IPS-NIHi7 (cell line): ENCODE measurements at regions not wholly inside any gene's neighbourhood (a gene's known extent, or its start where the extent isn't known, plus 50 kb on each side); places are given as distances from the start of the nearest gene placed in this dataset.

Source experiments
- DNase-seq: peaks from one replicate; pipeline ENCODE4 v3.0.0; 2012; ENCODE audit warnings: mixed read lengths; ENCODE audit errors: extremely low spot score

DNA sequence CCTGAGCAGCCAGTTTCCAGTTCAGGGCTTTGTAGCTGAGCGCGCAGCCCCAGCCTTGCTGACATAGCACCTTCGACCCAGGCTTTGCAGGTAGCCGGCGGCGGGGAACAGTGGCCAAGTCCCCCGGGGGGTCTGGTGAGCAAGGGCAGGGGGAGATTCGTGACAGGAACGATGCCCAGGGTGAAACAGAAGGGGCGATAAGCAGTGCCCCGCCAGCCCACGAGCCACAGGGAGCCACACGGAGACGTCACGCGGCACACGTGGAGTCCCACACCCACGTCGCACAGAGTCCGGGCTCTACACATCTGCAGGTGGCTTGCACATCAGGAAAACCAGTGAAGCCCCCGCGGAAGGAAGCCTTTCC, 127.2 kb downstream of the SOX1 start:
- no peak for DNase-seq

DNA sequence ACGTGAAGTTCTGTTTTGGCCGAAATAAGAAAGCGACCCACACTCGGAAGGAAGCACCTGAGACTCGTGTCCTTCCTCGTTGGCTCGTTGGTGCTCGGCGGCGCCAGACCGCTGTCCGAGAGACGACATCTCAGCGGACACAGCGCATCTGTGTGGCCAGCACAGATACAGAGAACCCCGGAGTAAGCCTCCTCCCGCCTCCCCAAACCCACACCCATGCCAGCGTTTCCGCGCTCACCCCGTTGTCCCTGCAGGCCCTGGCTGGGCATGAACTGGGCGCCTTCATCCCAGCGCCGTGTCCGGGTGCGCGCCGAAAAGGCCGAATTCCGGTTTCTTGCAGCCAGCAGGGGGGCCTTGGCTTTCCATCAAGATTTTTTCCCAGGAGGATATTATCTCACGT, 127.6 kb downstream of the SOX1 start:
- no peak for DNase-seq

DNA sequence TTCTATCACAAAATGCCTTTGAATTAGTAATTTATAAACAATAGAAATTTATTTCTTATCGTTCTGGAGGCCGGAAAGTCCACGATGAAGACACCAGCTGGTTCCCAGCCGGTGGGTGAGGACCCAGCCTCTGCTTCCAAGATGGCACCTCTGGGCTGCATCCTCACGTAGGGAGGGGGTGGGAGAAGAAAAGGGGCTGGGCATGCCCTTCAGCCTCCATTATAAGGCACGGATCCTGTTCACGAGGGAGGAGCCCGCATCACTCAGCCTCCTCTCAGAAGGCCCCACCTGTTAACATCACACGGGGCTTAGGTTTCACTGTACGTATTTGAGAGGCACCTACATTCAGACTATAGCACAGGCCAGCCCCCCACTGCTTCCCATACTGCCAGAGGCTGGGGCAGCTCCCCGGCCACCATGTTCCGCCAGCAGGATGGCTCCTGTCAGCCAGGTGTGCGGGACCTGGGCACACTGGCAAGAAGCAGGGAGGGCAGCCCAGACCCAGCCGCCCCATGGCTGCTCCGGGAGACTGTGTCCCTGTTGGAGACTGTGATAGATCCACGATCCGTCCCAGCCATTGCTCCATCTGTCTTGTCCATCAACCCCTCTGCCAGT, 131.6 kb downstream of the SOX1 start:
- no peak for DNase-seq

DNA sequence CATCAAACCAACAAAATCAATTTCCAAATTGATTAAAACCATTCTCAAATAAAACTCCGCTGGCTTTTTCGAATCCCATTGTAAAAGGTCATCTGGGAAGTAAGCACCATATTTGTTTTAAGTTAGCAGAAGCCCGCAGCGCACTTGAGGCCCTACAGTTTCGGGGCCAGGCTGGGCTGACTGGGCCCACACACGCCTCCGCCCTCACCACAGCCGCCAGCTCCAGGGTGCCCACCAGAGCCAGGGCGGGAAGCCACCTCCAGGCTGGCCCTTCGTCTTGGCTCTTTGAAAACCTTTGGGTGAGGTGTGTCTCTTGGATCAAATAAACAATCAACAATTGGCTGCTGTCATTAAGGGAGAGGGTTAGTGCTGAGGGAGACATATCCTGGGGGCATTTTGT, 133.3 kb downstream of the SOX1 start:
- no peak for DNase-seq

DNA sequence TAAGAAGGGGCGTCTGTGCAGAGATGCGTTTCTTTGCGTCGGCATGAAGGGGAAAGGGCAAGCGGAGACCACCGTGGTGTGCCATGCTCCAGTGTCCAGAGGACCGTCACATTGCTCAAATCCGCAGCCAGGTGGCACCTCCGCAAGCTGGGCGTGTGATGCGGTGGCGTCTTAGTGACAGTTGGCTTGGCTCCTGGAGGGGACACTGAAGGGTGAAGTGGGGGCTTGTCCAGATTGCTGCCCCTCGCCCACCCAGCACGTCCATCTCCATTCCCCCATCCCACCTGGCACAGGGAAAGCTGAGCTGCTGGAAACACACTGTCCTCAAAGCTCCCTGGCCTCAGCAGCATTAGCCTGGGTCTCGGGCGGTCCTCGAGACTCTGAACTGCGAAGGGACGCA, 135.3 kb downstream of the SOX1 start:
- no peak for DNase-seq

DNA sequence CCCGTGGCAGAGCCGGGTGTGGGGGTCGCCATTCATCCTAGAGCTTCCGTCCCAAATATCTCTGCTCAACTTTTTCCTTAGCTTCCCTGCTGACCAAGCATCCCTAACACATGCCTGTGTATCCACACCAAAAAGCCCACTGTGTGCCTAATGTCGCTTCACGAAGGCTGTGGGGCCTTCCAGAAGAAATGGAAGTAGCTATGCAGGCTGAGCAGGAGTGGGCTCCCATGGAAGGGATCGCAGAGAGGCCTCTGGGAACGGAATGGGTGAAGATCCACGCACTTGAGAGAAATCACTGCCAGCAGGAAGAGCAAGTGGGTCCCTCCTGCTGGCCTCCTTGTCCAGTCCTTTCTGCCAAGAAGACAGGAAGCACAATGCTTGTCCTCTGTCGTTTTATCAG, 136.0 kb downstream of the SOX1 start:
- DNase-seq, result no peak

DNA sequence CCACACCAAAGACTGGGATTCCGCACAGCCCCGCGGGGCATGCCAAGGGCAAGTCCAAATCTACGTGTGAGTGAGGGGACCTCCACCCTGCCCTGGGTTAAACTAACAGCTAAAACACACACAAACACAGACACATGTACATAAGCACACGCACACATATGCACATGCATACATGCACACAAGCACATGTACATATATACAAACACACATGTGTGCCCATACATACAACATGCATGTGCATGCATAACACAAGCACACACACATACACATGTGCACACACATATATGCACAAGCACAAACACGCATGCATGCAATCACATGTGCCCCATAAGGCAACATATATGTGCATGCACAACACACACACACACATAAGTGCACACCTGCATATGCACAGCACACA, 136.7 kb downstream of the SOX1 start:
- DNase-seq, result no peak

DNA sequence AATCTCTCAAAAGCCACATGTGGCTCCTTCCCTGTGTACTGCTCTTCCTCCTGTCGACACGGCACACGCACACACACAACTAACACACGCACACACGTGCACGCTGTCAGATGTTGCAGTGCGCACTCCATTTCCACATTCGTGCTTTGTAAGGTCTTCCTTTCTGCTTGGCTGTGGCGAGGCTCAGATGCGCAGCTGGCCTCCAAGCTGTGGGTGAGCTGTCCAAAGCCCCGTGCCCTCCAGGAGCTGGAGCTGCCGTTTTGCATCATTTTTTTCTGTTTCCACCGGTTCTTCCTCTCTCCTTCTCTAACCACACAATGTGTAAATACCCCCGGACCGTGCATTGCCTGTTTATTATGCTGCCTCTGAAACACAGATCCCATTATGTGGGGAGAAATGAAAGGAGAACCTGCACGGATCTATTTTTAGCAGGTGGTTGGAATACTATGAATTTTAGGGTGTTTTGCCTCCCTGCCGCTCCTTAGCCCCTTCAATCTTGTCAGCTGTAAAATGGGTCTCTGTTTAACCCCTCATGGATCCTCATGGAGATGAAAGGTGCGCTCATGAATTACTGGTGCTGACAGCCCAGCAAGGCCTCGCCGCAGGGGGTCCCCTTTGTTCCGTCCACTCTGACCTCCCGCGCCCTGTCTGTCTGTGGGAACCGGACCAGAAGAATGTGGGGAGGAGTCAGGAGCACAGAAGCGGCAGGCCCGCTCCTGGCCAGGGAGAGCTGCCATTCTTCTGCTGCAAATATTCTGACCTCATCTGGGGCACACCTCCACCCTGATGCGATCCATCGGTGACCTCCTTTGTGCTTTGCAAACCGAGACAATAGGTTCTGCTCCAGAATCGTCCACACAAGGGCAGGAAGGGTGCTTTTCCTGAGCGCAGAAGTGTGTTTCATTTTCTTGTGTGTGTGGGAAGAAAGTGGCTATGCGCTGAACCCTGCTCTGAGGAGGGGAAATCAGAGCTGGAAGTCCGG, 137.7 kb downstream of the SOX1 start:
- DNase-seq, result peak; percentile 71

DNA sequence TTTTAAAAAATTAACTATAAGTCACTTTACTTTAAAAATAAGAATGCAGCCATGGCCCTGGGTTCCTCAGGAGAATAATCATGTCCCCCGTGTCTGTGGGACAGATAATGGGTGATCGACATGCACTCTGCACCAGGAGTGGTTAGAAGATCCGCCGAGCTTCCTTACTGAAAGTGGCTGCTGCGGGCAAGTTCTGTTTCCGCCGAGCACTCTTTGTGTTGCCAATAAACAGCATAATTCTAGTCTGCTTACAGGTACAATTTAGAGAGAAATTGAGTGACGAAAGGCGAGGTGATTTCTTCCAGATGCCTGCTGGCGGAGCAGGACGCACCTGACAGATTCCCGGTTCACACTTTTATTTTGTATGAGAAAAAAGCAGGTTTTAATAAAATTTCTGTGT, 139.0 kb downstream of the SOX1 start:
- DNase-seq, result no peak

DNA sequence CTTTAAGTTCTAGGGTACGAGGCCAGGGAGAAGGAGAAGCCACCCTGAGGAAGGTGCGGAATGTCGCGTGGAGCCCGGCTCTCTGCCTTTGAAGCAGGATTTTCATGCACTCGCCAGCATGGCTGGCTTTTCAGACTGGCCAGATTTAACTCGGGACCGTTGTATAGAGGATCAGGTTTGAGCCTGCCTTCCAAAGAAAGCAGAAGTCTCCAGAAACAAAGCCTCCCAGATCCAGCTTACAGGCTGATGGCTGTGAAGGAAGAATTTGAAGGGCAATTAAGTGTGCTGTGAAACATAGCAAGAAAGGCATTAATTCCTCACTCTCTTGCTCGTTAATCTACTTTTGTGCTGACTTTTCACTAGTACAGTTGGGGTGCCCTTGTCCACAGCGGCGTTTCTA, 140.2 kb downstream of the SOX1 start:
- no peak for DNase-seq

DNA sequence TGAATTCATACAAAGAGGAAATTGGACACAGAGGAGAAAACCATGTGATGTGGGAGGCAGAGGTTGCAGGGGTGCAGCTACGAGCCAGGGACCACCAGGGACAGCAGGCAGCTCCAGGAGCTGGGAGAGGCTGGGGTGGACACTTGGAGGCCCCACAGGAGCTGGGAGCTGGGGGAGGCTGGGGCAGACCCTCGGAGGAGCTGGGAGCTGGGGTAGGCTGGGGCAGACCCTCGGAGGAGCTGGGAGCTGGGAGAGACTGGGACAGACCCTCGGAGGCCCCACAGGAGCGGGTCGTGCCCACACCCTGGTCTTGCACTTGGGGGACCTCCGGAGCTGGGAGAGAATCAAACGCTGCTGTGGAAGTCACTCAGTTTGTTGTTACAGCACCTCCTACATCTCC, 141.7 kb downstream of the SOX1 start:
- DNase-seq, result no peak

DNA sequence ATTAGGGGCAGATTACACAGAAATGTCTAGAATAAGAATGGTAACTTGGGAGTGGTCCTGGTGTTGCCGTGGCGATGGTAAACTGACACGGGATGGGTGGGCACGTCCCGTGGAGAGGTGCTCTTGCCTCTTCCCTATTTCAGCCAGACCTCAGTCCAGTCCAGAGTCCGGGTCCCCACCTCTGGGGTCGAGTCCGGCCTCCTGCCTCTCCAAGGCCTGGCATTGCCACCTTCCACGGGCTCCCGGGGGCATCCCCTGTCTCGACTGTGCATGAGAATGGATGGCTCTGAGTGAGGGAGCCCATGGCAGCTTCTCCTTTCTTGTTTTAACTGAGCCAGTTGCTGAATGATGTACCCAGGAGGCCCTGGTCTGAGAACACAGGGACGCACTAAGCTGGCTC, 142.3 kb downstream of the SOX1 start:
- no peak for DNase-seq

DNA sequence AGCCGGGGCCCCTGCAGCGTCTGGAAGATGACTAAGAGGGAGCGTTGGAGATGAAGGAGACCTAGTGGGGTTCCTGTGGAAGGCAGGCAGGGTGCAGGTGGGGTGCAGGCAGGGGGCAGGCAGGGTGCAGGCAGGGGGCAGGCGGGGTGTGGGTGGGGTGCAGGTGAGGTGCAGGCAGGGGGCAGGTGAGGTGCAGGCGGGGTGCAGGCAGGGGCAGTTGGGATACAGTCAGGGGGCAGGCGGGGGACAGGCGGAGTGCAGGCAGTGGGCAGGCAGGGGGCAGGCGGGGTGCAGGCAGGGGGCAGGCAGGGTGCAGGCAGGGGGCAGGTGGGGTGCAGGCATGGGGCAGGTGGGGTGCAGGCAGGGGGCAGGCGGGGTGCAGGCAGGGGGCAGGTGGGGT, 142.8 kb downstream of the SOX1 start:
- DNase-seq, result no peak

DNA sequence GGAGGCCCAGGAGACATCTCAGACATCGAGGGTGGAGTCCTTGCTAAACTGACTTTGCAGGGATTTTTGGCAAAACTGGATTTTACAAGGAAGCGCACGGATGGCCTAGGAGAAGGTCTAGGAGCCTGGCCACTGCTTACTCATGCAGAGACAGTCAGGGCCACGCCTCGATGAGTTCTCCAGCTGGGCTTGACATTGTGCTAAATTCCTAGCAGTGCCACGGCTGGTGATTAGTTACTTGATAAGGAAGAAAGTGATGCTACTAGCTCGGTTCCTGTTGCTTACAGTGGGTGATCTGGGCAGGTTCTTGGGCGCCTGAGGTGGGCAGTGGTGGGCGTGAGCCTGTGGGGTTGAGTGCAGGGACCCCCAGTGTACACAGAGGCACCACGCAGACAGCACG, 143.4 kb downstream of the SOX1 start:
- no peak for DNase-seq

DNA sequence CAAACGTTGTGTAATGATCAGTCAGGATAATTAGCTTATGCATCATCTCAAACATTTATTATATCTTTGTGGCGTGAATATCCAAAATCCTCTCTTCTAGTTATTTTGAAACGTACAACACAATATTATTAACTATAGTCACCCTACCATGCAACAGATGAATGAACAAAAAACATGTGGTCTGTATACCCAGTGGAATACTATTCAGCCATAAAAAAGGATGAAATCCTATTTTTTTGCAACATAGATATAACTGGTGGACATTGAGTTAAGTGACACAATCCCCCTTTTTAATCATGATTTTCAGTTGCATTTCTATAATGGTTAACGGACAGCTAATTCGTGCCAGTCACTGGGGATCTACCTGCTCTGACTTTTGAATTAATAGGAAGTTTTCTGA, 145.6 kb downstream of the SOX1 start:
- DNase-seq, result no peak

DNA sequence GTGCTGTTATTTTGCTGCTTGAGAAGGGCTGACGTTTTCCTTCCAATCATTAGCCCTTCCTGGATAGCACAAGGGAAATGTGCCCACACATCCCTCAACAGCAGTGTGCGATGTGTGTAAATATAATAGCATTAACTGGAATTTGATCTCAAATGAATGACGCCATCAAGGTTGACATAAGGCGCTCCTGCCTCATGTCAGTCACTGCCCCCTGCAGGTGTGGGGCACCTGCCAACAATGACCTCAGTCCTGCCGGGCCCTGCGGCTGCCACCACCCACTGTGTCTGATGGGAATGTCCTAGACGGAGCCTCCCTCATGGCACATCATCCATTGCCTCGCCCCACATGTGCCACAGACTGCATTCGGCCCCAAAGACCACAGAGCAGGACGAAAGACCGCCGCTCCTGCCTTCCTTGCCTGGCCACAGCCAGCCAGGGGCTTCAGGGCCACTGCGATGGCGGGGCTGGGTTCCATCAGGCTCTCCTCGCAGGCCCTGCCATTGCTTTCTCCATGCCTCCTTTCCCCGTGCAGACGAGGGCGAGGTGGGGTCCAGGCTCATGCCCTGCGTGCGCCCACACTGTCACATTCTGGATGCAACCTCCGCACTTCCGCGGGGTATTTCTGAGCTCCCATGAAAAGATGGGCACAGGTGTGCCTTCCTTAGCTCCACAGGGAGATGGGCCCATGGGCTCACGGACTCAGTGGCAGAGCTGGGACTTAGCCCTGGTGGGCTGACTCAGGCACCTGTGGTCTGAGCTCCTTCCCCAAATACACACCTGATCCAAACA, 146.7 kb downstream of the SOX1 start:
- no peak for DNase-seq

DNA sequence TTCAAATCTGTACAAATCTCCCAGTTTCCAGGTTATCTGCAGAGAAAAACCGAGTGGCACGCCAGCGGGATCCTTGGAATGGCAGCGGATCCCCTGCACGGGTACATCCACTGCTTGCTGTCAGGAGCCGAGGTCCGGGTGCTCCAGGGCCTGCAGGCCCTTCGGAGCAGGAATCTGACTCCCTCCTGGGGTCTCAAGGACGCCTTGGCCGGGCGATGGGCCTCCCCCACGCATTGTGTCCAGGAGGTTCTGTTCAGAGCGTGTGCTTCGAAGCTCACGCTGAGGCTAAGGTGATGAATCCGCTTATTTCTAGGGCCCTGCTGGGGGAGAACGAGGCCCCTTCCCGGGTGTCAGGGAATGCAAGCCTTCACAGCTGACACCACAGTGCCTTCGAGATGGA, 148.9 kb downstream of the SOX1 start:
- no peak for DNase-seq

DNA sequence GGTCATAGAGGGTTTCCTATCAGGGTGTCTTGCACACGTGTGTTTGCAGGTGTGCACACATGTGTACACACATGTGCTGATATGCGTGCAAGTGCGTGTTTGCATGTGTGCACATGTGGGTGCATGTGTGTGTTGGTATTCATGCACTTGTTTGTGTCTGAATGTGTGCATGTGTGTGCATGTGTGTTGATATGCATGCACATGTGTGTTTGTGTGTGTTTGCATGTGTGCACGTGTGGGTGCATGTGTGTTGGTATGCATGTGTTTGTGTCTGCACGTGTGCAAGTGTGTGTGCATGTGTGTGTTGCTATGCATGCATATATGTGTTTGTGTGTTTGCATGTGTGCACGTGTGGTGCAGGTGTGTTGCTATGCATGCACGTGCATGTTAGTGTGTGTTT, 150.5 kb downstream of the SOX1 start:
- DNase-seq, result no peak

DNA sequence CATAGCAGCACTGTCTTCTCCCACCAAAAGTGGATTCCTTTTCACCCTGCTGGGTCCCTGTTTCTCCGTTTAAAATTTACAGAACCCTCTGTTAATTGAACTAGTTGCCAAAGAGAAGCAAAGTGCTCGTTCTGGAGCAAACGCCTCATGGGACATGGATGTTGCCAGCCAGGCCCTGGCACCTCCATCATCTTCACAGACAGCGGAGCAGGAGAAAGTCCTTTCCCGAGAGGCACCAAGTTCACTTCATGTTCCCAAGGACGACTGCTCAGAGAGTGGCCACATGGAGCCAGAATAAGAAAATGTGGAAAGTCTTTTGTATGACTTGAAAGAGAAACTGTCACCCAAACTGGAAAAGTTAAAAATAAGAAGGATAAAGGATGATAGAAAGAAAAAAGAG, 151.5 kb downstream of the SOX1 start:
- no peak for DNase-seq

DNA sequence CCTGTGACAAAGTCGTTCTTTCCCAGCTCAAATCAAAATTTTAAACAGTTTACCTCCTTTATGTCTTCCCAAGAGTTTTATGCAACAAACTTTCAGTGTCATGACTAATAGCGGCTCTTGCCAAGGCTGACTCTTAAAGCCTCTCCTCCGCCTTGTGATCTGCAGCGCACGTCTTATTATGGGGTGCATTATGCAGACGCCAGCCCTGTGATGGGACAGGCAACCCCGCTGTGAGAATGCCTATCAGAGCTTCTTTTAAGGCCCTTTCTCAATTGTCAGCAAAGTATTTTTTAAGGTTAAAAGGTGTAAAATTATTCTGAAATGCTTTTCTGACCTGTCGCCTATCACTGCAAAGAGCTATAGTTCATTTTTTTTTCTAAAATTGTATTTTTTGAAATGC, 152.8 kb downstream of the SOX1 start:
- no peak for DNase-seq

DNA sequence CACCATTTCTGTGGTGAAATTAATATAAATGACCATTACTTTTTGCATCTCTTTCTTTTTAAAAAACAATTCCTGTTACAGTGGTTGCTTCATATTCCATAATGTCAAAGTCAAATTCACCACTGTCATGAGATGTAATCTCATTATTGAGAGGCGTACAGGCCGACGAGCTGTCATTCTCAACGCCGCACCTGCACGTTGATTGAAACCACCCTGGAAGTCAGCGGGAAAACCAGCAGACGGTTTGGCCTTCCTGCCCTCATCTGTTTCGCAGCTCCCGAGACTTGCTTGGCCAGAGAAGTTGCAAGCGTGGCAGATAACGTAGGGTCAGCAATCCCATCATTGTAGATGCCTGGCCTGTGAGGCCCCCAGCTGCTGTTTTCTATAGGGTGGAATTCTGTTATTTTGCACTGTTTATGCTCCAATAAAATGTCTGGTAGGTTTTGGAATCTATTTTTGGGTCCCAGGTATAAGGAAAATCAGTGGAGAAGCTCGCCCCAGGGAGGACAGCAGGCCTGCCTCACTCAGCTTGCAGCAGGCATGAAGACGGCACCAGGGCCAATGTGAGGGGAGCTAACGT, 153.4 kb downstream of the SOX1 start:
- DNase-seq, result no peak

DNA sequence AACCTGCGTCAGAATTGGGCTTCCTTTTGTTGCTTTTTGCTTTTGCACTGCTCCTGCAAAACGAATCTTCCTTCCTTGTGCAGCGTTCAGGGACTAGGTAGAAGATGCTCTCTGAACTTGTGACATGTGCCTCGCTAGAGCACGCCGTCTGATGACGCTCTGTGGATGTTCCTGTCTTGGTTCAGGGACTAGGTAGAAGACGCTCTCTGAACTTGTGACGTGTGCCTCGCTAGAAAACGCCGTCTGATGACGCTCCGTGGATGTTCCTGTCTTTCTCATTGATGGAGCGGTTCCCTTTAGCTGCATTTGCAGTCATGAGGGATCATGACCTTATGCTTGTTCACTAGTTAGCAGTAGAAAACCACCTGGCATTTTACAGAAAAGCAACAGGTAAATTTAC, 154.0 kb downstream of the SOX1 start:
- DNase-seq, result no peak
